Fibroblast of lung (primary cell): ENCODE measurements at regions not wholly inside any gene's neighbourhood (a gene's known extent, or its start where the extent isn't known, plus 50 kb on each side); places are given as distances from the start of the nearest gene placed in this dataset.

Source experiments
- DNase-seq, 2 donors: peaks; one replicate each; pipeline versions ENCODE4 v3.0.0 to v3.0.0-alpha.2; 2010; ENCODE audit warnings: low read depth in 2 of 2
- H2AFZ ChIP-seq: 2 replicates; pipeline ENCODE4 v1.5.1; 2012; ENCODE audit warnings: low read length, control low read depth, inconsistent platforms
- H3K27ac ChIP-seq: 2 replicates; pipeline ENCODE4 v1.5.1; 2011; ENCODE audit warnings: low read length, control low read depth; ENCODE audit not compliant: insufficient read depth
- H3K27me3 ChIP-seq: 2 replicates; pipeline ENCODE4 v1.5.1; 2011; ENCODE audit warnings: mild to moderate bottlenecking, low read length; ENCODE audit not compliant: control insufficient read depth, insufficient read depth
- H3K36me3 ChIP-seq: 2 replicates; pipeline ENCODE4 v1.5.1; 2011; ENCODE audit warnings: low read length; ENCODE audit not compliant: control insufficient read depth, insufficient read depth
- H3K4me1 ChIP-seq: 2 replicates; pipeline ENCODE4 v1.5.1; 2011; ENCODE audit warnings: low read length; ENCODE audit not compliant: control insufficient read depth, insufficient read depth; ENCODE audit errors: extremely low read depth
- H3K4me2 ChIP-seq: 2 replicates; pipeline ENCODE4 v1.5.1; 2011; ENCODE audit warnings: low read length, control low read depth; ENCODE audit not compliant: insufficient read depth; ENCODE audit errors: extremely low read depth
- H3K4me3 ChIP-seq, 4 experiments: fragments of 200-600 bp in 1 of 4; sonication (generic) in 1 of 4; replicated peaks in 1 of 4; 2 replicates each; pipeline ENCODE4 v1.5.1; 2011 to 2016; ENCODE audit warnings: low read length in 4 of 4, low read depth in 3 of 4, mild to moderate bottlenecking in 3 of 4, control low read depth in 2 of 4, inconsistent platforms in 1 of 4, mixed read lengths in 1 of 4; ENCODE audit not compliant: insufficient read depth in 1 of 4; ENCODE audit errors: control extremely low read depth in 1 of 4
- H3K79me2 ChIP-seq: 2 replicates; pipeline ENCODE4 v1.5.1; 2012; ENCODE audit warnings: mild to moderate bottlenecking, low read length, inconsistent platforms; ENCODE audit not compliant: control insufficient read depth, insufficient read depth
- H3K9ac ChIP-seq: 2 replicates; pipeline ENCODE4 v1.5.1; 2011; ENCODE audit warnings: mild to moderate bottlenecking, low read length, control low read depth; ENCODE audit not compliant: insufficient read depth
- H3K9me3 ChIP-seq: 2 replicates; pipeline ENCODE4 v1.5.1; 2012; ENCODE audit warnings: low read depth, low read length; ENCODE audit not compliant: control insufficient read depth, insufficient read depth
- H4K20me1 ChIP-seq: 2 replicates; pipeline ENCODE4 v1.5.1; 2011; ENCODE audit warnings: low read length; ENCODE audit not compliant: control insufficient read depth, insufficient read depth; ENCODE audit errors: extremely low read depth
- EZH2 ChIP-seq: IDR thresholded peaks from 2 replicates; pipeline ENCODE4 v1.5.1; 2012; ENCODE audit warnings: low read length, control low read depth, mild to moderate bottlenecking; ENCODE audit errors: missing control alignments
- TF ChIP-seq, protein P1 (sequence below), 2 donors: IDR thresholded peaks in 1 of 2; conservative IDR thresholded peaks in 1 of 2; 1 replicate in 1 of 2; 2 replicates in 1 of 2; pipeline ENCODE4 v1.5.1; 2011 to 2012; ENCODE audit warnings: low read length in 2 of 2, control low read depth in 1 of 2, inconsistent platforms in 1 of 2, low read depth in 1 of 2, mild to moderate bottlenecking in 1 of 2

DNA sequence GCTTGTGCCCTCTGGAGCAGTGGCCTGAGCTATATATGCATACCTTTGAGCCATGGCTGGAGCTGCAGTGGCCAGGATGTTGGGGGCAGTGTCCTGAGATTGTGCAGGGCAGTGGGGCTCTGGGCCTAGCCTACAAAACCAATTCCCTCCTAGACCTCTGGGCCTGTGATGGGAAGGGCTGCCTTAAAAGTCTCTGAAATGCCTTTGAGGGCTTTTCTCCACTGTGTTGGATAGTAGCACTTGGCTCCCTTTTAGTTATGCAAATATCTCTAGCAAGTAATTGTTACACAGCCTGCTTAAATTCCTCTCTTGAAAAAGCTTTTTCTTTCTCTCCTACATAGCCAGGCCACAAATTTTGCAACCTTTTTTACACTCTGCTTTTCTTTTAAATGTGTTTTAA lies 426.4 kb downstream of the ACTR3B start:
- no peak overlapping the region for H3K4me2 ChIP-seq
- TF ChIP-seq, protein P1, sequence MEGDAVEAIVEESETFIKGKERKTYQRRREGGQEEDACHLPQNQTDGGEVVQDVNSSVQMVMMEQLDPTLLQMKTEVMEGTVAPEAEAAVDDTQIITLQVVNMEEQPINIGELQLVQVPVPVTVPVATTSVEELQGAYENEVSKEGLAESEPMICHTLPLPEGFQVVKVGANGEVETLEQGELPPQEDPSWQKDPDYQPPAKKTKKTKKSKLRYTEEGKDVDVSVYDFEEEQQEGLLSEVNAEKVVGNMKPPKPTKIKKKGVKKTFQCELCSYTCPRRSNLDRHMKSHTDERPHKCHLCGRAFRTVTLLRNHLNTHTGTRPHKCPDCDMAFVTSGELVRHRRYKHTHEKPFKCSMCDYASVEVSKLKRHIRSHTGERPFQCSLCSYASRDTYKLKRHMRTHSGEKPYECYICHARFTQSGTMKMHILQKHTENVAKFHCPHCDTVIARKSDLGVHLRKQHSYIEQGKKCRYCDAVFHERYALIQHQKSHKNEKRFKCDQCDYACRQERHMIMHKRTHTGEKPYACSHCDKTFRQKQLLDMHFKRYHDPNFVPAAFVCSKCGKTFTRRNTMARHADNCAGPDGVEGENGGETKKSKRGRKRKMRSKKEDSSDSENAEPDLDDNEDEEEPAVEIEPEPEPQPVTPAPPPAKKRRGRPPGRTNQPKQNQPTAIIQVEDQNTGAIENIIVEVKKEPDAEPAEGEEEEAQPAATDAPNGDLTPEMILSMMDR (conservative IDR thresholded peaks at IDR 0.05 in 1 of 2, IDR thresholded peaks at IDR 0.05 in 1 of 2; ENCODE audit: low read depth in 1 of 2, low read length in 2 of 2): no peak
- TF ChIP-seq EZH2: no peak
- H3K36me3 ChIP-seq: no peaks in the 10 kb centered on the region
- H3K79me2 ChIP-seq: no peaks in the 10 kb centered on the region
- no peaks in the 10 kb centered on the region for H3K4me1 ChIP-seq
- H3K27ac ChIP-seq: no peak overlapping the region
- no peaks in the 10 kb centered on the region for H3K27me3 ChIP-seq
- H4K20me1 ChIP-seq: no peaks in the 10 kb centered on the region
- DNase-seq: no peak
- H3K9me3 ChIP-seq: no peaks in the 10 kb centered on the region
- H3K9ac ChIP-seq: no peak overlapping the region
- H3K4me3 ChIP-seq: no peak overlapping the region
- no peak overlapping the region for H2AFZ ChIP-seq

DNA sequence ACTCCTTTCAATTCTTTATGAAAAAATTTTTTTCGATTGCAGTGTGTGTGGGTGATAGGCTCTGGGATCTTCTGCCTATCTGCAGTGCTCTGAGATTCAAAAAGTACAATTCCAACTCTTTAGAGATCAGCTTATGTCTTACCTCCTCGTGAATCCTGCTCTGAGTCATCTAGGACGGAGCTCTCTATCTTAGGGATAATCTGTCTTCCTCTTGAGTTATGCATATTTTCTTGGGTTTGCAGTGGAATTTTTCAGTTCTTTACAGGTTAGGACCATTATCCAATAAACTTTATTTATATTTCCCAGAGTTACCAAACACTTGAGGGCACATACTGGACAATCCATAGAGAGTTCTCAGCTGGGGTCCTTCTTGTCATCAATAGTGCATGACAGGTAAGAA lies 428.6 kb downstream of the ACTR3B start:
- TF ChIP-seq, protein P1 (conservative IDR thresholded peaks at IDR 0.05 in 1 of 2, IDR thresholded peaks at IDR 0.05 in 1 of 2; ENCODE audit: low read depth in 1 of 2, low read length in 2 of 2): no peak
- no peak for TF ChIP-seq EZH2
- Histone ChIP-seq H2AFZ (no peak overlapping the region), H3K27ac (no peak overlapping the region), H4K20me1 (no peaks in the 10 kb centered on the region), H3K4me3 (no peak overlapping the region), H3K27me3 (no peaks in the 10 kb centered on the region), H3K79me2 (no peaks in the 10 kb centered on the region), H3K4me2 (no peak overlapping the region), H3K4me1 (no peaks in the 10 kb centered on the region), H3K9ac (no peak overlapping the region), H3K9me3 (no peaks in the 10 kb centered on the region), H3K36me3 (no peaks in the 10 kb centered on the region)
- DNase-seq: no peak

DNA sequence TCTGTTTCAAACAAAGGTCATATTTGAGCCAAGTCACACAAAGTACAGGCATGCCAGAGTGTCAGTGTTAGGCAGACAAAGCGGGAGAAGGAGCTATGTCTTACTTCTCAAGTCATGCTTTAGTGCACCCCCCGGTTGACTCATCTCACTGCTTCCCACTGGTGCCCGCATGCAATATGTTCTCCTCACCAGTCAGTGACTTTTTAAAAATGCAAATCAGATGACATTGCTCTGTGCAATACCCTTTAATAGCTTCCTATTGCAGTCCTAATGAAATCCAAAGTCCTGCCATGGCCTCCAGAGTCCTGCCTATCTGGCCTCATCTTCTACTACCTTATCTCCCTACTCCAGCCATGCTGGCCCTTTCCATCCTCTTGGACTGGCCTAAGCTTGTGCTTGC lies 429.1 kb downstream of the ACTR3B start:
- H3K4me1 ChIP-seq: no peaks in the 10 kb centered on the region
- no peaks in the 10 kb centered on the region for H3K9me3 ChIP-seq
- H3K27ac ChIP-seq: no peak overlapping the region
- H3K27me3 ChIP-seq: no peaks in the 10 kb centered on the region
- H4K20me1 ChIP-seq: no peaks in the 10 kb centered on the region
- H3K9ac ChIP-seq: no peak overlapping the region
- H3K79me2 ChIP-seq: no peaks in the 10 kb centered on the region
- H2AFZ ChIP-seq: no peak overlapping the region
- no peak for DNase-seq
- H3K4me2 ChIP-seq: no peak overlapping the region
- TF ChIP-seq EZH2: no peak
- TF ChIP-seq, protein P1 (conservative IDR thresholded peaks at IDR 0.05 in 1 of 2, IDR thresholded peaks at IDR 0.05 in 1 of 2; ENCODE audit: low read depth in 1 of 2, low read length in 2 of 2): no peak
- H3K4me3 ChIP-seq: no peak overlapping the region
- H3K36me3 ChIP-seq: no peaks in the 10 kb centered on the region
